Lower lobe of right lung (tissue), 2 donors: ENCODE measurements at regions not wholly inside any gene's neighbourhood (a gene's known extent, or its start where the extent isn't known, plus 50 kb on each side); places are given as distances from the start of the nearest gene placed in this dataset.

Source experiments
- ATAC-seq, 2 donors: fragments of 200-7000 bp; cut with Tn5 transposase; one replicate each; pipeline ENCODE4 v1.9.1; 2020 to 2022; ENCODE audit warnings: mild to moderate bottlenecking in 2 of 2, moderate library complexity in 2 of 2
- DNase-seq: peaks from one replicate; pipeline ENCODE4 v3.0.0-alpha.2; 2020
- H3K27ac ChIP-seq: fragments of 200-600 bp; one replicate; pipeline ENCODE4 v1.8.0; 2022
- H3K27me3 ChIP-seq: fragments of 200-600 bp; one replicate; pipeline ENCODE4 v1.8.0; 2022; ENCODE audit warnings: low read depth
- H3K36me3 ChIP-seq: fragments of 200-600 bp; one replicate; pipeline ENCODE4 v1.8.0; 2022; ENCODE audit warnings: mild to moderate bottlenecking
- H3K4me1 ChIP-seq: fragments of 200-600 bp; one replicate; pipeline ENCODE4 v1.8.0; 2022
- H3K4me3 ChIP-seq: fragments of 200-600 bp; one replicate; pipeline ENCODE4 v1.8.0; 2022; ENCODE audit warnings: mild to moderate bottlenecking
- H3K9me3 ChIP-seq: fragments of 200-600 bp; one replicate; pipeline ENCODE4 v1.8.0; 2022
- CTCF ChIP-seq: fragments of 200-600 bp; IDR thresholded peaks from one replicate; pipeline ENCODE4 v1.8.0; 2022; ENCODE audit warnings: antibody characterized with exemption, mild to moderate bottlenecking
- intact Hi-C: fragments of 100-400 bp; cut with DNase I; formaldehyde crosslinking; loops from one replicate; pipeline ENCODE4 v1.11.0; 2022
- donor health status: DM: no; HTN: yes; CAD: no; lungs with severe emphysema.

GRCh38 chr4:133424605-133425004 is 275.5 kb downstream of the PCDH10 start:
- Histone ChIP-seq H3K9me3 (no peaks in the 10 kb centered on the region), H3K4me3 (no peak overlapping the region), H3K27me3 (no peaks in the 10 kb centered on the region), H3K27ac (no peak overlapping the region), H3K4me1 (no peaks in the 10 kb centered on the region), H3K36me3 (no peaks in the 10 kb centered on the region)
- intact Hi-C loops: no loop called here
- no peak for ATAC-seq
- TF ChIP-seq CTCF: no peak
- no peak for DNase-seq

GRCh38 chr4:133403913-133404312 is 254.8 kb downstream of the PCDH10 start:
- Histone ChIP-seq H3K4me3 (no peak overlapping the region), H3K36me3 (no peaks in the 10 kb centered on the region), H3K4me1 (no peaks in the 10 kb centered on the region), H3K9me3 (no peaks in the 10 kb centered on the region), H3K27ac (no peak overlapping the region), H3K27me3 (no peaks in the 10 kb centered on the region)
- intact Hi-C loops: no loop called here
- ATAC-seq (no peak), DNase-seq (no peak)
- no peak for TF ChIP-seq CTCF

- intact Hi-C loops: no loop called here
Observed at GRCh38 chr4:133402616-133403015, 253.5 kb downstream of the PCDH10 start.

GRCh38 chr4:133394971-133395627 is 246.0 kb downstream of the PCDH10 start:
- no peak for TF ChIP-seq CTCF
- Histone ChIP-seq H3K9me3 (no peaks in the 10 kb centered on the region), H3K27ac (no peak overlapping the region), H3K4me3 (no peak overlapping the region), H3K36me3 (no peaks in the 10 kb centered on the region), H3K4me1 (no peaks in the 10 kb centered on the region), H3K27me3 (no peaks in the 10 kb centered on the region)
- ATAC-seq (no peak), DNase-seq (no peak)
- intact Hi-C loops: no loop called here

More at GRCh38 chr4:133402616-133403015, 253.5 kb downstream of the PCDH10 start:
- Histone ChIP-seq H3K27ac (no peak overlapping the region), H3K27me3 (no peaks in the 10 kb centered on the region), H3K9me3 (no peaks in the 10 kb centered on the region), H3K4me3 (no peak overlapping the region), H3K4me1 (no peaks in the 10 kb centered on the region), H3K36me3 (no peaks in the 10 kb centered on the region)
- no peak for TF ChIP-seq CTCF
- no peak for DNase-seq
- ATAC-seq: no peak

- H3K27me3 ChIP-seq: no peaks in the 10 kb centered on the region
- H3K27ac ChIP-seq: no peak overlapping the region
- intact Hi-C loops: no loop called here
- H3K4me3 ChIP-seq: no peak overlapping the region
- no peak for DNase-seq
- H3K36me3 ChIP-seq: no peaks in the 10 kb centered on the region
- H3K9me3 ChIP-seq: no peaks in the 10 kb centered on the region
- H3K4me1 ChIP-seq: no peaks in the 10 kb centered on the region
- TF ChIP-seq CTCF: no peak
- no peak for ATAC-seq
Observed at GRCh38 chr4:133390198-133390855, 241.2 kb downstream of the PCDH10 start.
